HG03558 (cell line): ENCODE measurements at regions not wholly inside any gene's neighbourhood (a gene's known extent, or its start where the extent isn't known, plus 50 kb on each side); places are given as distances from the start of the nearest gene placed in this dataset.

Experiments
- ATAC-seq: cut with Tn5 transposase; IDR thresholded peaks from one replicate; pipeline ENCODE4 v1.9.1; 2021; ENCODE audit warnings: moderate number of reproducible peaks; ENCODE audit not compliant: unreplicated experiment; ENCODE audit errors: extremely low read depth

DNA sequence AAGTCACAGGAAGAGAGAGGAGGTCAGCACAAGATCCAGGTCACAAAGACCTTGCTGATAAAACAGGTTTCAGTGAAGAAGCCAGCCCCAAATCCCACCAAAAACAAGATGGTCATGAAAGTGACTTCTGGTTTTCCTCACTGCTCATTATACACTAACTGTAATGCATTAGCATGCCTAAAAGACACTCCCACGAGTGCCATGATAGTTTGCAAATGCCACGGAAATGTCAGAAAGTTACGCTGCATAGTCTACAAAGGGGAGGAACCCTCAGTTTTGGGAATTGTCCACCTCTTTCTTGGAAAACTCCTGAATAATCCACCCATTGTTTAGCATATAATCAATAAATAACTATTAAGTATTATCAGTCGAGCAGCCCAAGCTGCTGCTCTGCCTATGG is 427.2 kb downstream of the RFPL4B start:
- no peak for ATAC-seq

DNA sequence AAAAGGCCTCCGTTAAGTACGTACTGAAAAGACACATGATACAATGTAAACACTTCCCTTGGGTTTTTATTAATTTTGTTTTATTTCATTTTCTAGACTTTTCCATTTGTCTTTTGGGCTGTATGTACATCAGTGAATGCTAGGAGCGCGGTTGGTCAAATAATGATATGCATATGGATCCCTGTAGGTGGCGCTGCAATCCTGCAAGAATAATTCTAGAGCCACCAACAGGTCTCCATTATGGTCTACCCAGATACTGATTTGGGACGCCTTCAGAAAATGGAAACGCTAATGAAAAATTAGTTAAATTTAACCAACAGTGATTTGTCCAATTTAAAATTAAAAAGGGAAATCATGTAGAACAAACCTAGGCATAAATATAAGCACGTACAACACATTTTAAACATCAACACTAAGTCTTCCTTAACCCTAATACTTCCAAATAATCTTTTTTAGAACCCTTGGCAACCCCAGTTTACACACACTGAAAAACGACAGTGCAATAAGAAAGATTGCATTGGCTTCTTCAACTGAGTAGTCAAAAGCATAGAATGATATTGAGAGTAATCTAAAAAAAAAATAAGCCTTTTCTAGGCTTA is 433.5 kb downstream of the RFPL4B start:
- ATAC-seq, result peak; percentile 80

DNA sequence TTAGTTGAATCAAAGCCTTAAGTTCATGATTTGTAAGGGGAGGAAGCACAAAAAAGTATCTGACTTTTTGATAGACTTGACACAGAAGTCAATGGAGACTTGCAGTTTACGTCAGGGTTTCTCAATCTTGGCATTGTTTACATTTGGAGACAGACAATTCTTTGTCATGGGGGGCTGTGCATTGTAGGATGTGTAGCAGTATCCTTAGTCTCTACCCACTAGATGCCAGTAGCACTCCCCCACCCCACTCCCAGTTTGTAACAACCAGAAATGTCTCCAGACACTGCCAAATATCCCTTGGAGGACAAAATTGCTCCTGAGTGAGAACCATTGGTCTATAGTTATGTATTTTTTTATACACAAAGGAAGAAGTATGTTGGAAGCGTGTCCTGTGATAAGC is 434.1 kb downstream of the RFPL4B start:
- ATAC-seq, result no peak

DNA sequence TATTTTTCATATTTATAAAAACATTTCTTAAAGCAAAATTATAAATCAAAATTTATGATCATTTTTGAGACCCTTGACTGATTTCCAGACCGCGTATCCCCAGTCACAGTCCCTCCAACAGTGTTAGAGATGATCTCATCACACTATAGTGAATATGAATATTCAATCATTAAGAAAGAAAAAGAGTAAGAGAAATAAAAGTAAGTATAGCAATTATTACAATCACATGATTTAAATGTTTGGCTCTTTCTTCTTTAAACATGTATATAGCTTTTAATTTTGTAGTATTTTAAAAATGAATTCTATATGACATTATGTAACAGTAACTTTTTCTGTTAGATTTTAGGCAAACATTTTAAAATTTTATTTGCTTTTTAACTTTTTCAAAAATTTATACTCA is 438.3 kb downstream of the RFPL4B start:
- no peak for ATAC-seq

DNA sequence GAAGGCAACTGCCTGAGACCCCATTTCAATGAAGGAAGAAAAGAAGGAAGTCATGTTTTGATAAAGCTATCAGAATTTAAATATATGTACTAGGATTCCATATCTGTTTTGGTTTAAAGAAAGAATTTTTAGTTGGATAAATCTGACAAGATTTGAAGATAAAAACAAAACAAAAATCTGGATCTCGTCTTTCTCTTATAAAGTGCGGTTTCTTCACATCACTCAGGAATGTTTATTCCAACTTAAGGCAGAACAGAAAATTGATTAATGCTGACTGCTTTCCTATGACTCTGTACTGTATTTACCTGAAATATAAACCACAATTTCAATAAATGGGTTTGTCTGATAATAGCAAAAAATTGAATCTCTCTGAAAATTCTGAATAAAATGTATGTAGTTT is 439.7 kb downstream of the RFPL4B start:
- ATAC-seq, result no peak

DNA sequence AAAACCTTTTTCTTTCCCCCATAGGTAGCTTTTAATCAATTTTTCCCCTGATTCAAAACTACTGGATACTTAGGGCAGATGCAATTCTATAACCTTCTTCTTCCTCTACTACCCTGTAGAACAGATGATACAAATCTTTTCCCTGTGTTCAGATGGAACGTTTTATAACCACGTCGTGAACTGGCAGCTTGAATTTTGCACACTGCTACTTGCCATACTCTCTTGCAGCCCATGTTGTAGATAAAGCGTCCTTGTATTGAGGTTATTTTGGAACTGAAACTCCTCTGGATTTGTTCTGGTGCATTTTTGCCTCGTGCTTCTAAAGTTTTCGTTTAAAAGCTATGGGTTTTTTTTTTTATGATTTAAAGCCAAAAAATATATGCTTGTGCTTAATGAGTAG is 440.2 kb downstream of the RFPL4B start:
- ATAC-seq, result no peak

DNA sequence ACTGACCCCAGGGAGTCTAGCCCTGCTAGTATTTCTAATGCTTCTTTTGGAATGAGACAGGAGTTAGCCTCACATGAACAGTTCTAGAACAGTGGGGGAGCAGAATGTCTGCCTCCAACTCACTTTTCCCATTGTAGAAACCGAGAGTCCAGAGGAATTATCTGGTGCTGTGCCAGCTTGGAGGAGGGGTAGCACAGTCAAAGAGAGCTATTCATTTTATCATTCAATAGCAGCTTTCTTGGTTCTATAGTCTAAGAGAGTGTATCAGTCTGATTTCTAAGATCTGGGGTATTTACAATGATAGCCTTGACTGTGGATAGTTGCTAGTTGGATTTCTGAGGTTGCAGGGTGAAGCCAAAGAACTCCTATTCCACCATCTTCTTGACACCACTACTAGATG is 448.2 kb downstream of the RFPL4B start:
- no peak for ATAC-seq

DNA sequence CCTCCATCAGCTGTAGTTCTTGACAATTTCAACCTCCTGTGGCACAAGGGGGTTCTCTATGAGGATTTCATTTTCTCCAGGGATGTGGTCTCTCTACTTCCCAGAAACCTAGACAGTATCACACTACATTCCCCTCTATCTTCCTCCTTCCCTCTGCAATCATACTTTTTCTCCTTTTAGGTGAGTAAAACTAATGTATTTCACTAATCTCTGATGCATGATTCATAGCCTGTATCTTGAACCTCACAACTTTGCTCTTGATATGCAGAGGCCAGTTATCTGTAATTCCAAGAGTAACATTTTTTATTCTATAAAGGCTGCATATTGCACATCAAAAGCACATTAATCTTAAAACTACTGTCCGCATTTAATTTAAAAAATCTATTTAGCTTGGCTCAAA is 449.6 kb downstream of the RFPL4B start:
- ATAC-seq, result no peak

DNA sequence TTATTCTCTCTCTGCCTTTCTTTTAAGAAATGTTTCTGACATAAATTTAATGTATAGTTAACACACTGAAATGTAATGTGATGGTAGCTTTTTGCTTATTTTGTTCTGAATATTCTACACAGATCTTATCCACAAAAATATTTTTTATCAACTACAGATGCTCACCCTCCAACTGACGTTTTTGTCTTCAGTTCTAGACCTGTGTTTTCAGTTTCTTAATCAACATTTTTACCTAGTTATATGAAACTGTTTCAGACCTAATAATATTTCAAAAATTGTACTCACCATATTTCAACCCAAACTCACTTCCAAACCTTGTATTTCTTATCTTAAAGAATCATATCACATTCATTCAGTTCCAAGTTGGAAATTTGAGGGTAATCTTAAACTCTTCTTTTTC is 452.8 kb downstream of the RFPL4B start:
- no peak for ATAC-seq

DNA sequence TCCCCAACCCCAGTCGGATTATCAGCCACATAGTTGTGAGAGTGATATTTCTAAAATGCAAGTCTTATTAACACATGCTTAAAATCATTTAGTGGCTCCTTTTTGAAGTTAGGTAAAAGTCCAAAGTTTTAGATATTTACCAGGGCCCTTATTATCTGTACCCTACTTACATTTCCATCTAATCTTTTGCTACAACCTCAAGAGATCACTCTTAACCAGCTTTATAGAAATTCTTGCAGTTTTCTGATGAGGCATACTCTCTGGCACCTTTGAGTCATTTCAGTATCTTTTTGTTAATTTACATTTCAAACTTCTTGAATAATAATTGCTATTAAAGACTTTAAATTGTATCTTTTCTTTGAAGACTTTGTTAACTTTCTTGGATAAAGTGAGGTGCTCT is 453.3 kb downstream of the RFPL4B start:
- ATAC-seq, result no peak

DNA sequence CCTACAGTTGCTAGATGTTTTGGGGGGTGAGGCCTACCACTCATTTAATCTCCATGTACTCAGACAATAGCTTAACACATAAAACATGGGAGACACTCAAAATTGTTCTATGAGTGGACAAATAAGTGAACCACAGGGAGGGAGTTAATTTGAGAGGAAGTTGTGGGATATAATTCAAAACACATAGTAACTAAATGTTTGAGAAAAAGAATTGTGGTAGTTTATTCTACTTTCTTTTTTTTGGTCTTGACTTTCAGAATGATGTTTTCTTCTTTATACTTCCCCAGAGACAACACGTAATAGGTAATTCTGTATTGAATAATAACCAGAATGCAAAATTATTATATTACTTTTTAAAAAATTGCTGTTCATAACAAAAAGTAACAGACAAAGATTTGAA is 453.8 kb downstream of the RFPL4B start:
- no peak for ATAC-seq

DNA sequence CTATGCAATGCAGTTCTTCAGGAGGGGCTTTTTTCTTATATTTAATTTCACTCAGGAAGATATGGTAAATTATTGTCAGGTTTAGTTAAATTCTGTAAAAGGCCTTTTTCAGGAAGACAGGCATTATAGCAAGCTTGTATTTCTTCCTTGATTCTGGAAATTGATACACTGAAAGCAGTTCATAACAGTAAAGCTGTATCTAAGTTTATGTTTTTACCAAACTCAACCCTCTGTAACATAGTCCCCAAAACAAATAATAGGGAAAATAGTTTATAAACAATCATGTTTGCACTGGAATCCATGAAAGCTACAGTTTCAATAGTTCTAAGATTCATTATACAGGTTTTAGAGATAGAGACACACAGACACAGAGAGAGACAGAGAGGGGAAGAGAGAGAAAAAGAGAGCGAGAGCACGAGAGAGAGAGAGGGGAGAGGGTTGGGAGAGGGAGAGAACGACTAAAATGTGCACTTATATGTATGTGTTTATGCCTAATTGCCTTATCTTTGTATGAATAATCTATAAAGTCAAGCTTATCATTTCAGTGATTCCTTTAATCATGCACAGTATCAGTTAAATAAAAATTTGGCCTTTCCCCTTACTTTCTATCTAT is 454.4 kb downstream of the RFPL4B start:
- ATAC-seq, result no peak

DNA sequence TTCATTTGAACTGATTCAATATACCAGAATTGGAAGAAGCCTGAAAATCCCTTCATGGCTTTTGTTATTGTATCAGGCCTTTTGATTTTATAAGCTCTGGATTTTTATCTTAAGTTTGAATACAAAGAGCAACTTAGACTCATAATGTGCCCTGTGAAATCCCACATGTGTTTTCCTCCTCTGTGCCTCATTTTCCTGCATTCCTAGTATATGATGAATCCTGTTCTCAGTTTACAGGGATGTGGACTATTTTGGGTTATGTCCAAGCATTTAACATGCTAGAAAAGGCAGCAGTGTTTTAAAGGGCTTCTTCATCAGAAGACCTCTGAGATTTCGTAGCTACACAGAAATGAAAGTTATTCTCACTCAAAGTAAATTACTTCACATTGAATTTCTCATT is 455.0 kb downstream of the RFPL4B start:
- no peak for ATAC-seq

DNA sequence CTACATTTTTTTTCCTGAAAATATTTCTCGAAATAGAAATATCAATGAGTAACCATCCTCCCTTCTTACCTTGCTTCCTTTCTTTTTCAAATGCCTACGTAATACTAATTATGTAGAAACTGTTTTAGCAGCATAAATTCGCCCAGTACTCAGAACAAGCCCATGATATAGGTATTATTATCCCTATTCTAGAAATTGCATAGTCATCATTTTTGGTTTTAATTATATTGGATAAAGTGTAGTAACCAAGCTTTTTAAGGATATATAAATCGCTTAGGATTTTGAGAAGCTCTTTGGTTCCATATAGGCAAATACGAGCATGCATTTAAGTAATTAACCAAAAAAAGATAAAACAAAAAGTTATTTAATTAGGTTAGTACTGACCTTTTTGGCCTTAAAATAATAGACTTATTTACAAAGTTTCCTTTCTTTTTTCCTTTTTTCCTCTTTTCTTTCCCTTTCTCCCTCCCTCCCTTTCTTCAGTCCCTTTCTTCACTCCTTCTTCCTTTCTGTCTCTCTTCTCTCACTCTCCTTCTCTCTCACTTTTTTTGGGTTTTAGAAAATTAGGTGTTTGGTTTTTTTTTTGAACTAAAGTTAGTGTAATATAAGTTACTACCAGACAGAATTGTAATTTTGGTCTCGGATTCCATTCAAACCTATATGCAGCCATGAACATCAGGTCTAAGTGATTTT is 457.7 kb downstream of the RFPL4B start:
- ATAC-seq, result no peak

DNA sequence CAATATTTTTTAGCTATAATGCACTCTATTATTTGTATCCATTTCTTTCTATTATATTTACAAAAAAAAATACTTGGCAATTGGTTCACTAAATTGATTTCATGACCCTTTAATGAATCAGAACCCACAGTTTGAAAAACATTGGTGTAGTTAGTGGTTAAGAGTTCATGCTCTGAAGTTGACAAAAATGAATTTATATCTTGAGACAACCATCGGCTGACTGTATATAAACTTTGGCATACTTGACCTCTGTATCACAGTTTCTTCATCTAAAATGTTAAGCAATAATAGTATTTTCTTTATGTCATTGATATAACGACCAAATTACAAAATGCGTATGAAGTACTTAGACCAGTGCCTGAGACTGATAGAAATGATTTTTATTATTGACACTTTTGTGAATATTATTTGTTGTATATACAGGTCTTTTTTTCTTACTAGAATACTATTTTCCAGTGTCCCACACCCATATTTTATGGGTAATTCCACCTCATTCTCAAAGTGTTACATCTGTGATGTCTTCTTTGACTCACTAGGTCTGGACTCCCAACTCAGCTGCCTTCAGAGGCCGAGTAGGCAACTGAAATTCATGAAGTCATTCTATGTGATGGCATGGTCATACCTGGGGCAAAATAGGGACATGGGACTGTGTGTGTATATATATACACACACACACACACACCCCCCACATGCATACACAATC is 459.2 kb downstream of the RFPL4B start:
- no peak for ATAC-seq

DNA sequence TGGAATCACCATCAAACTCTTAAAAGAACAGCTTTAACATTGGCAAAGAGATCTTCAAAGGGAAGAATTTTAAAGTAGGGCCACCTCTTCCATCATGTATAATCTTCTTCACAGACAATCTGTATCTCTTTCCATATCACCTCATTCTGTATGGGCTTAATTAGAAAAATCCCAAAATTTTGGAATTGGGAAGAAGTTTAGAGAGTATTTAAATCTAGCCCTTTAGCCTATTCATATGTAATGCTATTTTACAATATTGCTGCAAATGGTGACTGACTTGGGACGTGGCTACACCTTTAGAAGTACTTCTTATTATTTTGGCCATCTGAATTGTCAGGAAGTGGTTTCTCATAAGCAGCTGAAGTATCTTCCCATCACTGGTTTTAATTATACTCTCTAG is 474.3 kb downstream of the RFPL4B start:
- ATAC-seq, result no peak

DNA sequence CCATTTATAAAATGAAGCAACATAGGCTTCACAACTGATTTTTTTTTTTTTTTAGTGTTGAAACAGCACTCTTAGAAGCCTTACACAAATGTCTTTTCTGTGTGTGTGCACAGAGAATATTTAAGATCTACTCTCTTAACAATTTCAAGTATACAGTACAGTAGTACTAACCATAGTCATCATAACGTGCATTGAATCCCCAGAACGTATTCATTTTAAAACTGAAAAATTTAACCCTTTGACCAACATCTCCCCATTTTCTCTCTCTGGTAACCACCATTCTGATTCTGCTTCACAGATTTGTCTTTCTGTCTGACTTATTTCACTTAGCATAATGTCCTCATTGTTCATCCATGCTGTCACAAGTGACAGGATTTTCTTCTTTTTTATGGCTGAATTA is 475.6 kb downstream of the RFPL4B start:
- ATAC-seq, result no peak

DNA sequence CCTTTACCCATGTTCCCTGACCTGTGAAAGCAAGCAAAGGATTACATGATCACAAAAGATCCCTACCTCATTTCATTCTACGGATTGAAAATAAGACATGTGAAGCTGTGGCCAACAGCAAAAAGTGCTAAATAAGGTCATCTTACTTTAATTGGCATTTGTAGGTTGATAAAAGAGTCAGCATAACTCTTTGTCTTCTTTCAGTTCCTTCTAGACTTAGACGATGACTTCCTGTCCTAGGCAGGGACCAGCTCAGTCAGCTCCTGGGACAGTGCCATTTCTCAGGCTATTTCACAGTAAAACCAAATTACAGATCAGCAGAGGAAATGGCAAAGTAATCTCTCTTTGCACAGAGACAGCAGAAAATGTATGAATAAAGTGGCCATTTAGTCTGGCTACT is 480.7 kb downstream of the RFPL4B start:
- ATAC-seq, result peak; percentile 93

DNA sequence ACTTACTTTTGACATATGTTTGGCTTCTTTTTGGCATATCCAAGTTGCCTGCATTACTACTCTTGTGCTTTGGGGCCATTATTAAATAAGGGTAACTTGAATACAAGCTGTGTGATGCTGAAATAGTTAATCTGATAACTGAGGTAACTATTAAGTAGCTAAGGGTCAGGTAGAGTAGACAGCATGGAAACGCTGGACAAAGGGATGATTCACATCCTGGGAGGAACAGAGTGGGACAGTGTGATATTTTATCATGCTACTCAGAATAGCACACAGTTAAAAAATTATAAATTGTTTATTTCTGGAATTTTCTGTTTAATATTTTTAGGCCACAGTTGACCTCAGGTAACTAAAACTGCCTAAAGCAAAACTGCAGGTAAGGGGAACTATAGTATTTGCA is 483.9 kb downstream of the RFPL4B start:
- no peak for ATAC-seq

DNA sequence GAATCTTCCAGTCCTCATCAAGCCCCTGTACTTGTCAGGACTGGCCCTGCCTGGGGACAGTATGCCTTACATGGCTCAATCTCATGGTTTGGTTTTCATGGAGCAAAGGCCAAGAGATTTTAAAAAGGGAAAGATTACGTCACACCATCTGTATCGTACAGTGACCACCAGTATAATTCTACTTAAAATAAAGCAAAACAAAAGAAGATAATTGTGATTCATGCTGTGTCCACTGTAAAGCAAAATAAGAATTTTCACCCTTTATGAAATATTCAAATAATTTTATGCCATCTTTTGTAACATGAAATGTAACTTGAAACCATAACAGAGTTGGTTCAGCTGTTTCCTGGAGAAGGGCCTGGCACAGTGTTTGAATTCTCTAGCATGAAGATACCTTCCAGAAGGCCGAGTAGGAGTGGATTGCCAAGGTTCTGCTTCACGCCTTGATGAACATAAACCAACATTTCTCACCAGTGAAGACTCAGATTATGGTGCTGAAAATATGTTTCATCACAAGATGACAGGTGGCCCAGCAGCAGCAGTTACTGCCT is 486.5 kb downstream of the RFPL4B start:
- ATAC-seq, result no peak

DNA sequence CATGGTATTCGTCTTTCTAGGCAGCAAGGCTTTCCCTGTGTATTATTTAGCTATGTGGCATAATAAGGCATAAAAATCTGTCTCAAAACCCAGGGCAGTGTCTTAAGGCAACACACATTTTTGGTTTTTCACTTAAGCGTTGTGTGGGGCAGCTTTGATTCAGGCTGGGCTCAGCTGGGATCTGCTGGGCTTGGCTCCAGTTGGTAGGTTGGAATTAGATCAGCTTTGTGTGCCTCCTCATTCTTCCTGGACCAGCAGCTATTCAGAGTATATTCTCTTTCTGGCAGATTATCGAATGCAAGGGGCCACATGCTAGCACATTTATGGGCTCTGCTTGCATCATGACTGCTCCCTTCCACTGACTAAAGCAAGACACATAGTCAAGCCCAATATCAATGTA is 487.9 kb downstream of the RFPL4B start:
- no peak for ATAC-seq
